ENCODE measurements at regions not wholly inside any gene's neighbourhood (a gene's known extent, or its start where the extent isn't known, plus 50 kb on each side); places are given as distances from the start of the nearest gene placed in this dataset.

- H3K27ac ChIP-seq (ENCODE audit: low read length) = no peak overlapping the region; the same call in 1 of the 2 replicates
- H3F3A ChIP-seq (ENCODE audit: insufficient read depth, low read length) = no peaks in the 10 kb centered on the region
- no peak for DNase-seq
- no peak overlapping the region for H3K4me3 ChIP-seq (ENCODE audit: low read length)
- H3K4me2 ChIP-seq (ENCODE audit: low read depth, low read length) = no peak overlapping the region
- H3K79me2 ChIP-seq (ENCODE audit: low read length) = no peaks in the 10 kb centered on the region
- TF ChIP-seq EZH2phosphoT487 (IDR thresholded peaks at IDR 0.05; ENCODE audit: low read length) = no peak
- no peak for TF ChIP-seq CTCF (IDR thresholded peaks at IDR 0.05; ENCODE audit: low read length)
- TF ChIP-seq EZH2 (optimal IDR thresholded peaks at IDR 0.05; ENCODE audit: low read depth, low read length) = no peak
- 0 out of 2 replicates have a peak, but pooled peaks cover 9% of the 10 kb centered on the region for H3K4me1 ChIP-seq (ENCODE audit: low read length)
- no peaks in the 10 kb centered on the region for H3K36me3 ChIP-seq (replicated peaks; ENCODE audit: insufficient read depth, low read length)
- no peak overlapping the region for H3K9ac ChIP-seq (ENCODE audit: low read length)
- no peak overlapping the region for H2AFZ ChIP-seq (ENCODE audit: low read length)
- H3K9me2 ChIP-seq (replicated peaks; ENCODE audit: insufficient read depth, low read length) = no peaks in the 10 kb centered on the region
- no peaks in the 10 kb centered on the region for H4K20me1 ChIP-seq (ENCODE audit: insufficient read depth, low read length)
- no peaks in the 10 kb centered on the region for H3K27me3 ChIP-seq (replicated peaks; ENCODE audit: insufficient read depth, low read length)
- no peaks in the 10 kb centered on the region for H3K9me3 ChIP-seq (replicated peaks; ENCODE audit: insufficient read depth, low read length)
Measured at GRCh38 chr4:62402088-62402806, 1202.1 kb downstream of the ADGRL3 start.

- H4K20me1 ChIP-seq (ENCODE audit: insufficient read depth, low read length) = no peaks in the 10 kb centered on the region
- H3K79me2 ChIP-seq (ENCODE audit: low read length) = no peaks in the 10 kb centered on the region
- H3K4me2 ChIP-seq (ENCODE audit: low read depth, low read length) = peak overlapping the region; percentile 3; the same call in 1 of the 2 replicates
- peak overlapping the region; percentile 34; the same call in 1 of the 2 replicates for H2AFZ ChIP-seq (ENCODE audit: low read length)
- no peaks in the 10 kb centered on the region for H3K27me3 ChIP-seq (replicated peaks; ENCODE audit: insufficient read depth, low read length)
- H3K36me3 ChIP-seq (replicated peaks; ENCODE audit: insufficient read depth, low read length) = no peaks in the 10 kb centered on the region
- no peaks in the 10 kb centered on the region for H3K9me3 ChIP-seq (replicated peaks; ENCODE audit: insufficient read depth, low read length)
- H3F3A ChIP-seq (ENCODE audit: insufficient read depth, low read length) = no peaks in the 10 kb centered on the region
- no peak overlapping the region for H3K9ac ChIP-seq (ENCODE audit: low read length)
- TF ChIP-seq CTCF (IDR thresholded peaks at IDR 0.05; ENCODE audit: low read length) (no peak), EZH2 (optimal IDR thresholded peaks at IDR 0.05; ENCODE audit: low read depth, low read length) (no peak), EZH2phosphoT487 (IDR thresholded peaks at IDR 0.05; ENCODE audit: low read length) (no peak)
- H3K9me2 ChIP-seq (replicated peaks; ENCODE audit: insufficient read depth, low read length) = no peaks in the 10 kb centered on the region
- DNase-seq = peak; percentile 47
- 0 out of 2 replicates have a peak, but pooled peaks cover 9% of the 10 kb centered on the region for H3K4me1 ChIP-seq (ENCODE audit: low read length)
- no peak overlapping the region for H3K4me3 ChIP-seq (ENCODE audit: low read length)
- H3K27ac ChIP-seq (ENCODE audit: low read length) = no peak overlapping the region
Measured at GRCh38 chr4:62399242-62399641, 1199.1 kb downstream of the ADGRL3 start.

GRCh38 chr4:62398318-62398717, 1198.2 kb downstream of the ADGRL3 start:
- DNase-seq = no peak
- Histone ChIP-seq H4K20me1 (ENCODE audit: insufficient read depth, low read length) (no peaks in the 10 kb centered on the region), H3K4me2 (ENCODE audit: low read depth, low read length) (no peak overlapping the region), H3K9ac (ENCODE audit: low read length) (no peak overlapping the region), H3K36me3 (replicated peaks; ENCODE audit: insufficient read depth, low read length) (no peaks in the 10 kb centered on the region), H3K9me3 (replicated peaks; ENCODE audit: insufficient read depth, low read length) (no peaks in the 10 kb centered on the region), H3K4me1 (ENCODE audit: low read length) (0 out of 2 replicates have a peak, but pooled peaks cover 9% of the 10 kb centered on the region), H2AFZ (ENCODE audit: low read length) (no peak overlapping the region), H3K4me3 (ENCODE audit: low read length) (no peak overlapping the region), H3K79me2 (ENCODE audit: low read length) (no peaks in the 10 kb centered on the region), H3F3A (ENCODE audit: insufficient read depth, low read length) (no peaks in the 10 kb centered on the region), H3K9me2 (replicated peaks; ENCODE audit: insufficient read depth, low read length) (no peaks in the 10 kb centered on the region), H3K27ac (ENCODE audit: low read length) (no peak overlapping the region), H3K27me3 (replicated peaks; ENCODE audit: insufficient read depth, low read length) (no peaks in the 10 kb centered on the region)
- no peak for TF ChIP-seq EZH2 (optimal IDR thresholded peaks at IDR 0.05; ENCODE audit: low read depth, low read length)
- no peak for TF ChIP-seq CTCF (IDR thresholded peaks at IDR 0.05; ENCODE audit: low read length)
- TF ChIP-seq EZH2phosphoT487 (IDR thresholded peaks at IDR 0.05; ENCODE audit: low read length) = no peak
